ENCODE measurements at regions not wholly inside any gene's neighbourhood (a gene's known extent, or its start where the extent isn't known, plus 50 kb on each side); places are given as distances from the start of the nearest gene placed in this dataset.
"Not testable (repeated sequence)": the region's sequence is repeated elsewhere in the genome, so short reads cannot be mapped to it uniquely, and the experiment has no call there.

DNA sequence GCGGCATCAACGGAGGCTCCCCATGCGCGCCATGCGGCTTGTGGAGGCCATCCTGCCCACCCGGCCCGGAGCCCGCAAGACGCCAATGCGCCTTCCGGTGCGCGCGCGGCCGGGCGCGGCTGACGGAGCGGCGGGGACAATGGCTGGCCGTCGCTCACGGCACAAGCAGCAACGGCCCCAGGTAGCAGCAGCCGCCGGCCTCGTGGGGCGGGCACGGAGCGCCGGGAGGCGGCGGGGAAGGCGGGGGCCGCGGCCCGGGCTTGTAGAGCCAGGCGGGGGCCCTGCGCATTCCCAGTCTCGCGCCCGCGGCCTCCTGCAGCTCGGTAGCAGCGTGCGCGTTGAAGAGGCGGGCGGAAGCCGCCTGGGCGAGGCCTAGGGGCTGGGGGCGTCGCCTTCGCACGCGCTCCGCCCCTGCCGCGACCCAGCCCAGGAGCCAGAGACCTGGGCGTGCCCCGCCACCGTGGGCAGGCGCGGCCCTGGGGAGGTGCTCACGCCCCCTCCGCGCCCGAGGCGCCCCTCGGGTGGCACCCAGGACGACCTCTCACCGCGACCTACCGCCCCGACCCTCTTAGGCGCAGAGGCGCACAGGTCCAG lies 207.1 kb upstream of the PRKX start:
- TF ChIP-seq EZH2 (IDR thresholded peaks at IDR 0.05; ENCODE audit: borderline replicate concordance, low read length); CTCF (IDR thresholded peaks at IDR 0.05; ENCODE audit: low read length): not testable (repeated sequence)

Measured in OCI-LY1 (cell line).